Fibroblast of lung (primary cell): ENCODE measurements at regions not wholly inside any gene's neighbourhood (a gene's known extent, or its start where the extent isn't known, plus 50 kb on each side); places are given as distances from the start of the nearest gene placed in this dataset.

Experiments
- DNase-seq, 2 donors: peaks; one replicate each; pipeline versions ENCODE4 v3.0.0 to v3.0.0-alpha.2; 2010; ENCODE audit warnings: low read depth in 2 of 2
- H2AFZ ChIP-seq: 2 replicates; pipeline ENCODE4 v1.5.1; 2012; ENCODE audit warnings: low read length, control low read depth, inconsistent platforms
- H3K27ac ChIP-seq: 2 replicates; pipeline ENCODE4 v1.5.1; 2011; ENCODE audit warnings: low read length, control low read depth; ENCODE audit not compliant: insufficient read depth
- H3K27me3 ChIP-seq: 2 replicates; pipeline ENCODE4 v1.5.1; 2011; ENCODE audit warnings: mild to moderate bottlenecking, low read length; ENCODE audit not compliant: control insufficient read depth, insufficient read depth
- H3K36me3 ChIP-seq: 2 replicates; pipeline ENCODE4 v1.5.1; 2011; ENCODE audit warnings: low read length; ENCODE audit not compliant: control insufficient read depth, insufficient read depth
- H3K4me1 ChIP-seq: 2 replicates; pipeline ENCODE4 v1.5.1; 2011; ENCODE audit warnings: low read length; ENCODE audit not compliant: control insufficient read depth, insufficient read depth; ENCODE audit errors: extremely low read depth
- H3K4me2 ChIP-seq: 2 replicates; pipeline ENCODE4 v1.5.1; 2011; ENCODE audit warnings: low read length, control low read depth; ENCODE audit not compliant: insufficient read depth; ENCODE audit errors: extremely low read depth
- H3K4me3 ChIP-seq, 4 experiments: fragments of 200-600 bp in 1 of 4; sonication (generic) in 1 of 4; replicated peaks in 1 of 4; 2 replicates each; pipeline ENCODE4 v1.5.1; 2011 to 2016; ENCODE audit warnings: low read length in 4 of 4, low read depth in 3 of 4, mild to moderate bottlenecking in 3 of 4, control low read depth in 2 of 4, inconsistent platforms in 1 of 4, mixed read lengths in 1 of 4; ENCODE audit not compliant: insufficient read depth in 1 of 4; ENCODE audit errors: control extremely low read depth in 1 of 4
- H3K79me2 ChIP-seq: 2 replicates; pipeline ENCODE4 v1.5.1; 2012; ENCODE audit warnings: mild to moderate bottlenecking, low read length, inconsistent platforms; ENCODE audit not compliant: control insufficient read depth, insufficient read depth
- H3K9ac ChIP-seq: 2 replicates; pipeline ENCODE4 v1.5.1; 2011; ENCODE audit warnings: mild to moderate bottlenecking, low read length, control low read depth; ENCODE audit not compliant: insufficient read depth
- H3K9me3 ChIP-seq: 2 replicates; pipeline ENCODE4 v1.5.1; 2012; ENCODE audit warnings: low read depth, low read length; ENCODE audit not compliant: control insufficient read depth, insufficient read depth
- H4K20me1 ChIP-seq: 2 replicates; pipeline ENCODE4 v1.5.1; 2011; ENCODE audit warnings: low read length; ENCODE audit not compliant: control insufficient read depth, insufficient read depth; ENCODE audit errors: extremely low read depth
- CTCF ChIP-seq, 2 donors: IDR thresholded peaks in 1 of 2; conservative IDR thresholded peaks in 1 of 2; 1 replicate in 1 of 2; 2 replicates in 1 of 2; pipeline ENCODE4 v1.5.1; 2011 to 2012; ENCODE audit warnings: low read length in 2 of 2, control low read depth in 1 of 2, inconsistent platforms in 1 of 2, low read depth in 1 of 2, mild to moderate bottlenecking in 1 of 2
- EZH2 ChIP-seq: IDR thresholded peaks from 2 replicates; pipeline ENCODE4 v1.5.1; 2012; ENCODE audit warnings: low read length, control low read depth, mild to moderate bottlenecking; ENCODE audit errors: missing control alignments

DNA sequence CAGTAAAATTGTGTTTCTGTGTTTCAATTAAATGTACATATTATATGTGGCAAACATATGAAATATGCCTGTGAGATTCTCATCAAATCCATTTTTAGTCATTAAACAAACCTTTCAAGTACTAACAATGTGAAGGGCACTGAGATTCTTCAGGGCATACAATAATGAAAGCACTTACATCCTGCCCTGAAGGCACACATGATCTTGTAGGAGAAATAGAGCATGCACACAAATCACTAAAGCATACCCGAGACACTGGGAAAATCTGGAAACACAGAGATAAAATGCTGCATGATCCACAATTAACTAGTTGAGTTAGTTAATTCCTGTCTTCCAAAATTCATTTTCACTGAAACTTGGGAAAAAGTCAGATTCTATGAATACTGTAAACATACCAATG is 810.5 kb upstream of the NECTIN3 start:
- no peak for DNase-seq
- no peaks in the 10 kb centered on the region for H3K4me1 ChIP-seq
- H3K9me3 ChIP-seq = no peaks in the 10 kb centered on the region
- H4K20me1 ChIP-seq = no peaks in the 10 kb centered on the region
- no peaks in the 10 kb centered on the region for H3K79me2 ChIP-seq
- no peak overlapping the region for H3K9ac ChIP-seq
- H3K4me3 ChIP-seq = no peak overlapping the region
- no peak overlapping the region for H3K27ac ChIP-seq
- no peak for TF ChIP-seq CTCF (conservative IDR thresholded peaks at IDR 0.05 in 1 of 2, IDR thresholded peaks at IDR 0.05 in 1 of 2; ENCODE audit: low read depth in 1 of 2, low read length in 2 of 2)
- H3K4me2 ChIP-seq = no peak overlapping the region
- H3K27me3 ChIP-seq = no peaks in the 10 kb centered on the region
- peak overlapping the region; percentile 12 for H2AFZ ChIP-seq
- H3K36me3 ChIP-seq = no peaks in the 10 kb centered on the region

DNA sequence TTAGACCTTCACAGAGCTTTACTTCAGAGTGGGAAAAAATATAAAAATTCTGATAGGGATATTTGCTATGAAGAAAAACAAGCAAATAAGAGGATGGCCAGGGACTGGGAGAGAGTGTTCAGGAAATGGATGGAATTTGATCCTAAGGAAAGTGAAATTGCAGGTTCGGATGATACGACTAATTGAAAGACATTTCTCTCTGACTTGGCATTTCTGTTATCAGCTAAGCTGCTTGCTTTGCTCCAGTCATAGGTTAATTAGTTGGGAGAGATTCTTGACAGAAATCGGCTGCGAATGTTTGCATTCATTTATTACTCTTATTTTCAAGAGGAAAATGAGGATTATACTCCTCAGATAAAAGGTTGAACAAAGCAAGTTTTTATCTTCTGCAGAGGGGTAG is 808.7 kb upstream of the NECTIN3 start:
- no peak overlapping the region for H3K4me2 ChIP-seq
- no peaks in the 10 kb centered on the region for H4K20me1 ChIP-seq
- H3K36me3 ChIP-seq = no peaks in the 10 kb centered on the region
- no peak overlapping the region for H3K9ac ChIP-seq
- no peaks in the 10 kb centered on the region for H3K4me1 ChIP-seq
- no peak for TF ChIP-seq CTCF (conservative IDR thresholded peaks at IDR 0.05 in 1 of 2, IDR thresholded peaks at IDR 0.05 in 1 of 2; ENCODE audit: low read depth in 1 of 2, low read length in 2 of 2)
- TF ChIP-seq EZH2 = no peak
- no peaks in the 10 kb centered on the region for H3K79me2 ChIP-seq
- H3K4me3 ChIP-seq = no peak overlapping the region
- H2AFZ ChIP-seq = no peak overlapping the region
- no peak overlapping the region for H3K27ac ChIP-seq
- H3K27me3 ChIP-seq = no peaks in the 10 kb centered on the region
- H3K9me3 ChIP-seq = no peaks in the 10 kb centered on the region
- no peak for DNase-seq

DNA sequence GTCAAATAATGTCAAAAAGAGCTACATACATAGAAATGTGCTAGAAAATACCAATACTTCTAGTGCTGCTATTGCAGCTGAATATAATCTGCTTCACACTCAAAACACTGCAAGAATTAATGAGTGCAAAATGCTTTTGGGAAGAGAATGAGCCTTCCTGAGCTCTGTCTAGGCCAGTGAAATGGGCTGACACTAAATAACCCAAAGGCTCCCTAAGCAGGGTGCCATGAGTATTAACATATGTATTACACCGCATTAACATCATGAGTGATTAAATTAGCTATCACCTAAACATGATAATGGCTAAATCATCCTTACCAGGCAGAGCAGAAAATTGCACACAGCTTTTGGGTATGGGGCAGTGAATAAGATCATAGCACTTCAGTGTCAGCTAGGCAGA is 806.3 kb upstream of the NECTIN3 start:
- no peak for DNase-seq
- Histone ChIP-seq H3K4me1 (no peaks in the 10 kb centered on the region), H2AFZ (no peak overlapping the region), H3K79me2 (no peaks in the 10 kb centered on the region), H3K9ac (no peak overlapping the region), H3K27me3 (no peaks in the 10 kb centered on the region), H3K9me3 (no peaks in the 10 kb centered on the region), H3K27ac (no peak overlapping the region), H4K20me1 (no peaks in the 10 kb centered on the region), H3K4me3 (no peak overlapping the region), H3K36me3 (no peaks in the 10 kb centered on the region), H3K4me2 (no peak overlapping the region)
- TF ChIP-seq EZH2 (no peak), CTCF (conservative IDR thresholded peaks at IDR 0.05 in 1 of 2, IDR thresholded peaks at IDR 0.05 in 1 of 2; ENCODE audit: low read depth in 1 of 2, low read length in 2 of 2) (no peak)
